ENCODE measurements at regions not wholly inside any gene's neighbourhood (a gene's known extent, or its start where the extent isn't known, plus 50 kb on each side); places are given as distances from the start of the nearest gene placed in this dataset.

DNA sequence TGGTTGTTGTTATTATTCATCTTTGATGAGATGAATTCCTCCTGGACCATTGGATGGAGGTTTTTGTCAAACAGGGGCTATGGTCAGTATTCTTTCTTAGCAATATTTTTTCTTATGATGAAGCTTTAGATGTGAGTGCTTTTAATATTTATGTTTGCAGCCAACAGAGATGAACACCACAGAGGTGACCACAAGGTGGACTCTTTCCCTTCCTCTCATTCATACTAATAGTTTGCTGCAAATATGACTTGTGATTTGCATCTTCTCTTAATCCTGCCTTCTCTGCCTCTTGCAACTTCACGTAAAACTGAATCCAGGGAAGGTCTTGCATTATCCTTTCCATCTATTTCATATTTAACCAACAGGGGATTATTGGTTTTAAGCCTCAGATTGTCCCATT lies 473.1 kb upstream of the UBE2E2 start:
- in situ Hi-C loops (cut with HindIII; ENCODE audit: extremely low pct_ligation_motif_present, low pct_unique_long_range_greater_than_20kb) (no loop called here), intact Hi-C loops (cut with micrococcal nuclease; ENCODE audit: unreplicated experiment) (no loop called here)
- no peak overlapping the region for H3K4me3 ChIP-seq (replicated peaks in 1 of 3; ENCODE audit: insufficient read depth in 1 of 3, low read depth in 2 of 3, low read length in 3 of 3)
- TF ChIP-seq ZNF143 (CRISPR knock-in tag; IDR thresholded peaks at IDR 0.05) (no peak), CEBPG (CRISPR knock-in tag; IDR thresholded peaks at IDR 0.05) (no peak), TCF7L2 (IDR thresholded peaks at IDR 0.05; ENCODE audit: low read depth, low read length) (no peak), SRF (IDR thresholded peaks at IDR 0.05; ENCODE audit: low read depth, low read length) (no peak), ZNF292 (CRISPR knock-in tag; IDR thresholded peaks at IDR 0.05; ENCODE audit: borderline replicate concordance, low read depth) (no peak), RAD51 (IDR thresholded peaks at IDR 0.05; ENCODE audit: borderline replicate concordance) (no peak), SMYD3 (CRISPR knock-in tag; IDR thresholded peaks at IDR 0.05) (no peak), ZNF850 (CRISPR knock-in tag; conservative IDR thresholded peaks at IDR 0.05) (no peak), BORCS8-MEF2B (CRISPR knock-in tag; IDR thresholded peaks at IDR 0.05) (no peak)
- TF ChIP-seq, protein P1, sequence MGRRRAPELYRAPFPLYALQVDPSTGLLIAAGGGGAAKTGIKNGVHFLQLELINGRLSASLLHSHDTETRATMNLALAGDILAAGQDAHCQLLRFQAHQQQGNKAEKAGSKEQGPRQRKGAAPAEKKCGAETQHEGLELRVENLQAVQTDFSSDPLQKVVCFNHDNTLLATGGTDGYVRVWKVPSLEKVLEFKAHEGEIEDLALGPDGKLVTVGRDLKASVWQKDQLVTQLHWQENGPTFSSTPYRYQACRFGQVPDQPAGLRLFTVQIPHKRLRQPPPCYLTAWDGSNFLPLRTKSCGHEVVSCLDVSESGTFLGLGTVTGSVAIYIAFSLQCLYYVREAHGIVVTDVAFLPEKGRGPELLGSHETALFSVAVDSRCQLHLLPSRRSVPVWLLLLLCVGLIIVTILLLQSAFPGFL (CRISPR knock-in tag; IDR thresholded peaks at IDR 0.05): no peak
- TF ChIP-seq, protein P2, sequence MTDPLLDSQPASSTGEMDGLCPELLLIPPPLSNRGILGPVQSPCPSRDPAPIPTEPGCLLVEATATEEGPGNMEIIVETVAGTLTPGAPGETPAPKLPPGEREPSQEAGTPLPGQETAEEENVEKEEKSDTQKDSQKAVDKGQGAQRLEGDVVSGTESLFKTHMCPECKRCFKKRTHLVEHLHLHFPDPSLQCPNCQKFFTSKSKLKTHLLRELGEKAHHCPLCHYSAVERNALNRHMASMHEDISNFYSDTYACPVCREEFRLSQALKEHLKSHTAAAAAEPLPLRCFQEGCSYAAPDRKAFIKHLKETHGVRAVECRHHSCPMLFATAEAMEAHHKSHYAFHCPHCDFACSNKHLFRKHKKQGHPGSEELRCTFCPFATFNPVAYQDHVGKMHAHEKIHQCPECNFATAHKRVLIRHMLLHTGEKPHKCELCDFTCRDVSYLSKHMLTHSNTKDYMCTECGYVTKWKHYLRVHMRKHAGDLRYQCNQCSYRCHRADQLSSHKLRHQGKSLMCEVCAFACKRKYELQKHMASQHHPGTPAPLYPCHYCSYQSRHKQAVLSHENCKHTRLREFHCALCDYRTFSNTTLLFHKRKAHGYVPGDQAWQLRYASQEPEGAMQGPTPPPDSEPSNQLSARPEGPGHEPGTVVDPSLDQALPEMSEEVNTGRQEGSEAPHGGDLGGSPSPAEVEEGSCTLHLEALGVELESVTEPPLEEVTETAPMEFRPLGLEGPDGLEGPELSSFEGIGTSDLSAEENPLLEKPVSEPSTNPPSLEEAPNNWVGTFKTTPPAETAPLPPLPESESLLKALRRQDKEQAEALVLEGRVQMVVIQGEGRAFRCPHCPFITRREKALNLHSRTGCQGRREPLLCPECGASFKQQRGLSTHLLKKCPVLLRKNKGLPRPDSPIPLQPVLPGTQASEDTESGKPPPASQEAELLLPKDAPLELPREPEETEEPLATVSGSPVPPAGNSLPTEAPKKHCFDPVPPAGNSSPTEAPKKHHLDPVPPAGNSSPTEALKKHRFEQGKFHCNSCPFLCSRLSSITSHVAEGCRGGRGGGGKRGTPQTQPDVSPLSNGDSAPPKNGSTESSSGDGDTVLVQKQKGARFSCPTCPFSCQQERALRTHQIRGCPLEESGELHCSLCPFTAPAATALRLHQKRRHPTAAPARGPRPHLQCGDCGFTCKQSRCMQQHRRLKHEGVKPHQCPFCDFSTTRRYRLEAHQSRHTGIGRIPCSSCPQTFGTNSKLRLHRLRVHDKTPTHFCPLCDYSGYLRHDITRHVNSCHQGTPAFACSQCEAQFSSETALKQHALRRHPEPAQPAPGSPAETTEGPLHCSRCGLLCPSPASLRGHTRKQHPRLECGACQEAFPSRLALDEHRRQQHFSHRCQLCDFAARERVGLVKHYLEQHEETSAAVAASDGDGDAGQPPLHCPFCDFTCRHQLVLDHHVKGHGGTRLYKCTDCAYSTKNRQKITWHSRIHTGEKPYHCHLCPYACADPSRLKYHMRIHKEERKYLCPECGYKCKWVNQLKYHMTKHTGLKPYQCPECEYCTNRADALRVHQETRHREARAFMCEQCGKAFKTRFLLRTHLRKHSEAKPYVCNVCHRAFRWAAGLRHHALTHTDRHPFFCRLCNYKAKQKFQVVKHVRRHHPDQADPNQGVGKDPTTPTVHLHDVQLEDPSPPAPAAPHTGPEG (CRISPR knock-in tag; IDR thresholded peaks at IDR 0.05): no peak
- TF ChIP-seq, protein P3, sequence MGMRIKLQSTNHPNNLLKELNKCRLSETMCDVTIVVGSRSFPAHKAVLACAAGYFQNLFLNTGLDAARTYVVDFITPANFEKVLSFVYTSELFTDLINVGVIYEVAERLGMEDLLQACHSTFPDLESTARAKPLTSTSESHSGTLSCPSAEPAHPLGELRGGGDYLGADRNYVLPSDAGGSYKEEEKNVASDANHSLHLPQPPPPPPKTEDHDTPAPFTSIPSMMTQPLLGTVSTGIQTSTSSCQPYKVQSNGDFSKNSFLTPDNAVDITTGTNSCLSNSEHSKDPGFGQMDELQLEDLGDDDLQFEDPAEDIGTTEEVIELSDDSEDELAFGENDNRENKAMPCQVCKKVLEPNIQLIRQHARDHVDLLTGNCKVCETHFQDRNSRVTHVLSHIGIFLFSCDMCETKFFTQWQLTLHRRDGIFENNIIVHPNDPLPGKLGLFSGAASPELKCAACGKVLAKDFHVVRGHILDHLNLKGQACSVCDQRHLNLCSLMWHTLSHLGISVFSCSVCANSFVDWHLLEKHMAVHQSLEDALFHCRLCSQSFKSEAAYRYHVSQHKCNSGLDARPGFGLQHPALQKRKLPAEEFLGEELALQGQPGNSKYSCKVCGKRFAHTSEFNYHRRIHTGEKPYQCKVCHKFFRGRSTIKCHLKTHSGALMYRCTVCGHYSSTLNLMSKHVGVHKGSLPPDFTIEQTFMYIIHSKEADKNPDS (CRISPR knock-in tag; IDR thresholded peaks at IDR 0.05): no peak
- TF ChIP-seq, protein P4, sequence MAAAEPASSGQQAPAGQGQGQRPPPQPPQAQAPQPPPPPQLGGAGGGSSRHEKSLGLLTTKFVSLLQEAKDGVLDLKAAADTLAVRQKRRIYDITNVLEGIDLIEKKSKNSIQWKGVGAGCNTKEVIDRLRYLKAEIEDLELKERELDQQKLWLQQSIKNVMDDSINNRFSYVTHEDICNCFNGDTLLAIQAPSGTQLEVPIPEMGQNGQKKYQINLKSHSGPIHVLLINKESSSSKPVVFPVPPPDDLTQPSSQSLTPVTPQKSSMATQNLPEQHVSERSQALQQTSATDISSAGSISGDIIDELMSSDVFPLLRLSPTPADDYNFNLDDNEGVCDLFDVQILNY (CRISPR knock-in tag; conservative IDR thresholded peaks at IDR 0.05): no peak
- TF ChIP-seq, protein P5, sequence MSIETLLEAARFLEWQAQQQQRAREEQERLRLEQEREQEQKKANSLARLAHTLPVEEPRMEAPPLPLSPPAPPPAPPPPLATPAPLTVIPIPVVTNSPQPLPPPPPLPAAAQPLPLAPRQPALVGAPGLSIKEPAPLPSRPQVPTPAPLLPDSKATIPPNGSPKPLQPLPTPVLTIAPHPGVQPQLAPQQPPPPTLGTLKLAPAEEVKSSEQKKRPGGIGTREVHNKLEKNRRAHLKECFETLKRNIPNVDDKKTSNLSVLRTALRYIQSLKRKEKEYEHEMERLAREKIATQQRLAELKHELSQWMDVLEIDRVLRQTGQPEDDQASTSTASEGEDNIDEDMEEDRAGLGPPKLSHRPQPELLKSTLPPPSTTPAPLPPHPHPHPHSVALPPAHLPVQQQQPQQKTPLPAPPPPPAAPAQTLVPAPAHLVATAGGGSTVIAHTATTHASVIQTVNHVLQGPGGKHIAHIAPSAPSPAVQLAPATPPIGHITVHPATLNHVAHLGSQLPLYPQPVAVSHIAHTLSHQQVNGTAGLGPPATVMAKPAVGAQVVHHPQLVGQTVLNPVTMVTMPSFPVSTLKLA (IDR thresholded peaks at IDR 0.05): no peak
- ChIA-PET CTCF (ENCODE audit: low intra/inter-chr PET ratio, low total read pairs) (no interaction called here), POLR2A (no interaction called here)
- no peaks in the 10 kb centered on the region for H3K4me1 ChIP-seq (ENCODE audit: insufficient read depth, low read length)
- H3K79me2 ChIP-seq (ENCODE audit: insufficient read depth, low read length): no peaks in the 10 kb centered on the region
- H3K9me3 ChIP-seq (ENCODE audit: low read length): peaks cover 25% of the 10 kb centered on the region
- H4K20me1 ChIP-seq (ENCODE audit: insufficient read depth, low read length): no peaks in the 10 kb centered on the region
- no peak overlapping the region for H3K27ac ChIP-seq (ENCODE audit: extremely low read length, insufficient read depth, low read length)
- no peaks in the 10 kb centered on the region for H3K36me3 ChIP-seq (replicated peaks in 1 of 2; ENCODE audit: control insufficient read depth in 1 of 2, insufficient read depth in 2 of 2, low read length in 2 of 2)
- no peak overlapping the region for H2AFZ ChIP-seq (ENCODE audit: low read length)
- DNase-seq (ENCODE audit: low spot score) (no peak), ATAC-seq (no peak), FAIRE-seq (no peak)
- H3K27me3 ChIP-seq (ENCODE audit: control insufficient read depth in 1 of 2, insufficient read depth in 2 of 2, low read length in 2 of 2): no peaks in the 10 kb centered on the region
- H3K9ac ChIP-seq (ENCODE audit: insufficient read depth, low read depth, low read length): no peak overlapping the region
- H3K4me2 ChIP-seq (ENCODE audit: low read depth, low read length): no peak overlapping the region
- 0% methylated on average over 1 of the region's 1 CpG for WGBS (ENCODE audit: low lambda C conversion rate)
- no TSS peak for BruUV-seq (replicated peaks)

All from HepG2 (cell line).